ENCODE measurements at regions not wholly inside any gene's neighbourhood (a gene's known extent, or its start where the extent isn't known, plus 50 kb on each side); places are given as distances from the start of the nearest gene placed in this dataset.

GRCh38 chr5:74963407-74963806 lies 89.0 kb downstream of the GCNT4 start:
- in situ Hi-C loops (cut with MboI): no loop called here
- Histone ChIP-seq H3K4me2 (ENCODE audit: unreplicated experiment) (no peak overlapping the region), H3K36me3 (ENCODE audit: low read depth) (no peaks in the 10 kb centered on the region), H3K27ac (no peak overlapping the region), H3F3A (ENCODE audit: insufficient read depth) (no peaks in the 10 kb centered on the region), H3K9ac (no peak overlapping the region), H3K9me3 (ENCODE audit: low read depth) (no peaks in the 10 kb centered on the region), H3K4me1 (ENCODE audit: insufficient read depth) (no peaks in the 10 kb centered on the region), H3K4me3 (no peak overlapping the region), H3K79me2 (ENCODE audit: insufficient read depth) (no peaks in the 10 kb centered on the region), H3K9me2 (ENCODE audit: insufficient read depth) (no peaks in the 10 kb centered on the region), H2AFZ (no peak overlapping the region), H4K20me1 (ENCODE audit: insufficient read depth) (no peaks in the 10 kb centered on the region), H3K27me3 (replicated peaks; ENCODE audit: insufficient read depth) (no peaks in the 10 kb centered on the region)
- TF ChIP-seq EZH2 (IDR thresholded peaks at IDR 0.05; ENCODE audit: insufficient read depth, poor library complexity, severe bottlenecking) (no peak), EZH2phosphoT487 (IDR thresholded peaks at IDR 0.05; ENCODE audit: insufficient read depth, low read depth) (no peak)
- WGBS, 2 experiments (ENCODE audit: low coverage in 1 of 2, low lambda C conversion rate in 2 of 2, missing lambda C conversion rate in 2 of 2): 62 to 67% methylated on average over 3 of the region's 3 CpGs
- no peak for DNase-seq

GRCh38 chr5:74957906-74958305 lies 91.7 kb upstream of the FAM169A start:
- Histone ChIP-seq H3K4me1 (ENCODE audit: insufficient read depth) (peaks cover 20% of the 10 kb centered on the region), H3K9ac (no peak overlapping the region), H3K27me3 (replicated peaks; ENCODE audit: insufficient read depth) (no peaks in the 10 kb centered on the region), H2AFZ (no peak overlapping the region), H3K79me2 (ENCODE audit: insufficient read depth) (no peaks in the 10 kb centered on the region), H3K9me3 (ENCODE audit: low read depth) (no peaks in the 10 kb centered on the region), H3K36me3 (ENCODE audit: low read depth) (no peaks in the 10 kb centered on the region), H4K20me1 (ENCODE audit: insufficient read depth) (no peaks in the 10 kb centered on the region), H3K27ac (no peak overlapping the region), H3F3A (ENCODE audit: insufficient read depth) (peaks cover 17% of the 10 kb centered on the region), H3K4me2 (ENCODE audit: unreplicated experiment) (no peak overlapping the region), H3K9me2 (ENCODE audit: insufficient read depth) (no peaks in the 10 kb centered on the region), H3K4me3 (no peak overlapping the region)
- 85 to 93% methylated on average over 3 of the region's 3 CpGs for WGBS, 2 experiments (ENCODE audit: low coverage in 1 of 2, low lambda C conversion rate in 2 of 2, missing lambda C conversion rate in 2 of 2)
- TF ChIP-seq EZH2phosphoT487 (IDR thresholded peaks at IDR 0.05; ENCODE audit: insufficient read depth, low read depth) (no peak), EZH2 (IDR thresholded peaks at IDR 0.05; ENCODE audit: insufficient read depth, poor library complexity, severe bottlenecking) (no peak)
- in situ Hi-C loops (cut with MboI): no loop called here
- DNase-seq: no peak

DNA sequence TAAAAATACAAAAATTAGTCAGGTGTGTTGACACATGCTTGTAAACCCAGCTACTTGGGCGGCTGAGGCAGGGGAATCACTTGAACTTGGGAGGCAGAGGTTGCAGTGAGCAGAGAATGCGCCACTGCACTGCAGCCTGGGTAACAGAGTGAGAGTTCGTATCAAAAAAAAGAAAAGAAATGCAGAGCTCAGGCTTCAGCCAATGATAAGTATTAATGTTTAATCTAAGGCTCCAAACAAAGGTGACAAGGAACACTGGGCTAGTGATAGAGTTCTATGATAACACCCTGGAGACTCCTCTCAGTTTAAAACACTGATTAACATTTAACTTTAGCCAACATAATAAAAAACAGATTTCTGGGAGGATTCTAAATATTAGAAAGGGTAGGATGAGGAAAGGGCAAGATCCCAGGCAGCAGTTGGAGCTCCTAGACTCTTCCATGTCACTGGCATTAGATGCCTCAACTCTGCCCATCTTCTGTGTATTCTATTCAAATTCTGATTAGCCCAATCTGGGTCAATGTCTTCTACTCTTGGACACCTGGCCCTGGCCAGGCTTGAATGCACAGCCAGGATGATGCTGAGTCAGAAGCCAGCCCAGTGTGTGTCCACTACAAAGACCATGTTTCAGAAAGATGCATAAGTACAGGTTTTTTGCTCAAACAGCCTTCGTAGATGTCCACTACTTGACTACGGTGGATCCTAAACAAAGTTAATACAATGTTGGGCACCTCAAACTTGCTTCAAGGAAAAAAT lies 91.0 kb upstream of the FAM169A start:
- H3K27ac ChIP-seq: no peak overlapping the region
- 93 to 95% methylated on average over 5 of the region's 5 CpGs for WGBS, 2 experiments (ENCODE audit: low coverage in 1 of 2, low lambda C conversion rate in 2 of 2, missing lambda C conversion rate in 2 of 2)
- H3K9me2 ChIP-seq (ENCODE audit: insufficient read depth): no peaks in the 10 kb centered on the region
- no peaks in the 10 kb centered on the region for H3K27me3 ChIP-seq (replicated peaks; ENCODE audit: insufficient read depth)
- in situ Hi-C loops (cut with MboI): no loop called here
- H3K4me3 ChIP-seq: no peak overlapping the region
- H3K79me2 ChIP-seq (ENCODE audit: insufficient read depth): no peaks in the 10 kb centered on the region
- H2AFZ ChIP-seq: no peak overlapping the region
- H3K36me3 ChIP-seq (ENCODE audit: low read depth): no peaks in the 10 kb centered on the region
- H3F3A ChIP-seq (ENCODE audit: insufficient read depth): peaks cover 17% of the 10 kb centered on the region
- H3K4me1 ChIP-seq (ENCODE audit: insufficient read depth): peaks cover 20% of the 10 kb centered on the region
- no peaks in the 10 kb centered on the region for H3K9me3 ChIP-seq (ENCODE audit: low read depth)
- H4K20me1 ChIP-seq (ENCODE audit: insufficient read depth): no peaks in the 10 kb centered on the region
- H3K9ac ChIP-seq: no peak overlapping the region
- TF ChIP-seq EZH2 (IDR thresholded peaks at IDR 0.05; ENCODE audit: insufficient read depth, poor library complexity, severe bottlenecking): no peak
- no peak for TF ChIP-seq EZH2phosphoT487 (IDR thresholded peaks at IDR 0.05; ENCODE audit: insufficient read depth, low read depth)
- no peak for DNase-seq
- no peak overlapping the region for H3K4me2 ChIP-seq (ENCODE audit: unreplicated experiment)

DNA sequence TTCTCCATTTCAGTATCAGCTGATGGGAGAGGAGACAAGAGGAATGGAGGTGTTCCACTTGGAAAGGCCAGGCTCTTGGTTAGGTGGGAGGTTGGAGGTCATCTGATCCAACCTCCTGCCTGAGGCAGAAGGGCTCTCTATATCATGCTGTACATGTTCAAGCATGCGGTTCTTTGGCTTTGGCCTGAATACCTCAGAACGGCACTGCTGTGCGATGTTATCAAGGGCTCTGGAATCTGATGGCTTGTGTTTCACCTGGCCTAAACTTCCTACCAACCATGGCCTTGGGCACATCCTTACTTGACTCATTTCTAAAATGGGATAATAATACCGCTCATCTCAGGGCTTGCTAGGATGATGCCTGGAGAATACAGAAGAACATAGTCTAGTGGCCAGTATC lies 90.1 kb upstream of the FAM169A start:
- H3K4me1 ChIP-seq (ENCODE audit: insufficient read depth): peaks cover 28% of the 10 kb centered on the region
- no peak overlapping the region for H2AFZ ChIP-seq
- no peaks in the 10 kb centered on the region for H3K27me3 ChIP-seq (replicated peaks; ENCODE audit: insufficient read depth)
- WGBS, 2 experiments (ENCODE audit: low coverage in 1 of 2, low lambda C conversion rate in 2 of 2, missing lambda C conversion rate in 2 of 2): 99 to 100% methylated on average over 4 of the region's 4 CpGs
- no peak for TF ChIP-seq EZH2 (IDR thresholded peaks at IDR 0.05; ENCODE audit: insufficient read depth, poor library complexity, severe bottlenecking)
- no peak for TF ChIP-seq EZH2phosphoT487 (IDR thresholded peaks at IDR 0.05; ENCODE audit: insufficient read depth, low read depth)
- H3K79me2 ChIP-seq (ENCODE audit: insufficient read depth): no peaks in the 10 kb centered on the region
- in situ Hi-C loops (cut with MboI): no loop called here
- H3K36me3 ChIP-seq (ENCODE audit: low read depth): no peaks in the 10 kb centered on the region
- H4K20me1 ChIP-seq (ENCODE audit: insufficient read depth): no peaks in the 10 kb centered on the region
- no peak overlapping the region for H3K9ac ChIP-seq
- no peak overlapping the region for H3K4me2 ChIP-seq (ENCODE audit: unreplicated experiment)
- H3K4me3 ChIP-seq: no peak overlapping the region
- H3F3A ChIP-seq (ENCODE audit: insufficient read depth): peaks cover 26% of the 10 kb centered on the region
- H3K9me3 ChIP-seq (ENCODE audit: low read depth): no peaks in the 10 kb centered on the region
- no peak for DNase-seq
- no peak overlapping the region for H3K27ac ChIP-seq
- no peaks in the 10 kb centered on the region for H3K9me2 ChIP-seq (ENCODE audit: insufficient read depth)
